ENCODE measurements at regions not wholly inside any gene's neighbourhood (a gene's known extent, or its start where the extent isn't known, plus 50 kb on each side); places are given as distances from the start of the nearest gene placed in this dataset.
"Not testable (repeated sequence)": the region's sequence is repeated elsewhere in the genome, so short reads cannot be mapped to it uniquely, and the experiment has no call there.

GRCh38 chr16:50487528-50487927 is 60.7 kb upstream of the NKD1 start:
- no peak for ATAC-seq
- no peak for TF ChIP-seq TOX (CRISPR knock-in tag; IDR thresholded peaks at IDR 0.05; ENCODE audit: borderline replicate concordance)
- TF ChIP-seq PATZ1 (CRISPR knock-in tag; IDR thresholded peaks at IDR 0.05; ENCODE audit: borderline replicate concordance), result no peak
- no peak for TF ChIP-seq CSDC2 (CRISPR knock-in tag; IDR thresholded peaks at IDR 0.05)
- TF ChIP-seq ESRRG (CRISPR knock-in tag; IDR thresholded peaks at IDR 0.05), result no peak
- TF ChIP-seq CREB5 (CRISPR knock-in tag; IDR thresholded peaks at IDR 0.05; ENCODE audit: low read depth), result no peak
- TF ChIP-seq BACH2 (CRISPR knock-in tag; IDR thresholded peaks at IDR 0.05; ENCODE audit: borderline replicate concordance), result no peak
- no peak for TF ChIP-seq ZNF70 (CRISPR knock-in tag; IDR thresholded peaks at IDR 0.05)
- TF ChIP-seq PPARA (CRISPR knock-in tag; IDR thresholded peaks at IDR 0.05; ENCODE audit: borderline replicate concordance), result no peak
- no peak for TF ChIP-seq ZNF565 (CRISPR knock-in tag; conservative IDR thresholded peaks at IDR 0.05; ENCODE audit: low read depth)

GRCh38 chr16:50486162-50486561 is 62.0 kb upstream of the NKD1 start:
- not testable (repeated sequence) for ATAC-seq

- TF ChIP-seq RARB (CRISPR knock-in tag; IDR thresholded peaks at IDR 0.05) (no peak), GLIS3 (CRISPR knock-in tag; IDR thresholded peaks at IDR 0.05) (no peak), ARNTL (CRISPR knock-in tag; IDR thresholded peaks at IDR 0.05; ENCODE audit: borderline replicate concordance, low read depth) (no peak), CSDC2 (CRISPR knock-in tag; IDR thresholded peaks at IDR 0.05) (no peak), ZNF565 (CRISPR knock-in tag; conservative IDR thresholded peaks at IDR 0.05; ENCODE audit: low read depth) (no peak), PATZ1 (CRISPR knock-in tag; IDR thresholded peaks at IDR 0.05; ENCODE audit: borderline replicate concordance) (no peak), CSRNP3 (CRISPR knock-in tag; IDR thresholded peaks at IDR 0.05) (no peak), PPARA (CRISPR knock-in tag; IDR thresholded peaks at IDR 0.05; ENCODE audit: borderline replicate concordance) (no peak), OSR1 (CRISPR knock-in tag; IDR thresholded peaks at IDR 0.05) (no peak), TCF4 (CRISPR knock-in tag; IDR thresholded peaks at IDR 0.05; ENCODE audit: borderline replicate concordance) (no peak), ZNF8 (CRISPR knock-in tag; IDR thresholded peaks at IDR 0.05) (no peak), CREB5 (CRISPR knock-in tag; IDR thresholded peaks at IDR 0.05; ENCODE audit: low read depth) (no peak), SNAI2 (CRISPR knock-in tag; IDR thresholded peaks at IDR 0.05) (no peak), BACH2 (CRISPR knock-in tag; IDR thresholded peaks at IDR 0.05; ENCODE audit: borderline replicate concordance) (no peak), ZC3H10 (CRISPR knock-in tag; IDR thresholded peaks at IDR 0.05) (no peak), ZFP3 (CRISPR knock-in tag; IDR thresholded peaks at IDR 0.05) (no peak), ISL1 (CRISPR knock-in tag; IDR thresholded peaks at IDR 0.05) (no peak)
- no peak for ATAC-seq
Measured at GRCh38 chr16:50485232-50485631, 63.0 kb upstream of the NKD1 start.

GRCh38 chr16:50482271-50482670 is 65.9 kb upstream of the NKD1 start:
- TF ChIP-seq ZNF70 (CRISPR knock-in tag; IDR thresholded peaks at IDR 0.05), result no peak
- TF ChIP-seq BACH2 (CRISPR knock-in tag; IDR thresholded peaks at IDR 0.05; ENCODE audit: borderline replicate concordance), result no peak
- no peak for TF ChIP-seq SNAI2 (CRISPR knock-in tag; IDR thresholded peaks at IDR 0.05)
- no peak for TF ChIP-seq PATZ1 (CRISPR knock-in tag; IDR thresholded peaks at IDR 0.05; ENCODE audit: borderline replicate concordance)
- no peak for TF ChIP-seq GLIS3 (CRISPR knock-in tag; IDR thresholded peaks at IDR 0.05)
- no peak for TF ChIP-seq OSR1 (CRISPR knock-in tag; IDR thresholded peaks at IDR 0.05)
- no peak for TF ChIP-seq TCF4 (CRISPR knock-in tag; IDR thresholded peaks at IDR 0.05; ENCODE audit: borderline replicate concordance)
- TF ChIP-seq CSDC2 (CRISPR knock-in tag; IDR thresholded peaks at IDR 0.05), result no peak
- TF ChIP-seq PPARA (CRISPR knock-in tag; IDR thresholded peaks at IDR 0.05; ENCODE audit: borderline replicate concordance), result no peak
- no peak for TF ChIP-seq ZNF8 (CRISPR knock-in tag; IDR thresholded peaks at IDR 0.05)
- TF ChIP-seq ZFP3 (CRISPR knock-in tag; IDR thresholded peaks at IDR 0.05), result no peak
- TF ChIP-seq ESRRG (CRISPR knock-in tag; IDR thresholded peaks at IDR 0.05), result no peak
- ATAC-seq, result no peak
